ENCODE measurements at regions not wholly inside any gene's neighbourhood (a gene's known extent, or its start where the extent isn't known, plus 50 kb on each side); places are given as distances from the start of the nearest gene placed in this dataset.

- ATAC-seq (ENCODE audit: low read depth) (no peak), DNase-seq (ENCODE audit: low spot score) (no peak)
- TF ChIP-seq CTCF (IDR thresholded peaks at IDR 0.05; ENCODE audit: poor library complexity, severe bottlenecking), result no peak
- no peaks in the 10 kb centered on the region for H3K27me3 ChIP-seq (ENCODE audit: insufficient read depth, poor library complexity, severe bottlenecking)
- H3K9me3 ChIP-seq (ENCODE audit: severe bottlenecking), result peaks cover 2% of the 10 kb centered on the region
- no peak overlapping the region for H3K27ac ChIP-seq (ENCODE audit: poor library complexity, severe bottlenecking)
- no peak overlapping the region for H3K4me3 ChIP-seq (ENCODE audit: severe bottlenecking)
- no peaks in the 10 kb centered on the region for H3K36me3 ChIP-seq (ENCODE audit: low read depth)
- H3K4me1 ChIP-seq (ENCODE audit: insufficient read depth, poor library complexity, severe bottlenecking), result no peaks in the 10 kb centered on the region
Measured at GRCh38 chr2:2484301-2484700, 153.2 kb upstream of the MYT1L start.

- DNase-seq (ENCODE audit: low spot score), result no peak
- ATAC-seq (ENCODE audit: low read depth), result no peak
- no peaks in the 10 kb centered on the region for H3K27me3 ChIP-seq (ENCODE audit: insufficient read depth, poor library complexity, severe bottlenecking)
- H3K36me3 ChIP-seq (ENCODE audit: low read depth), result no peaks in the 10 kb centered on the region
- TF ChIP-seq CTCF (IDR thresholded peaks at IDR 0.05; ENCODE audit: poor library complexity, severe bottlenecking), result no peak
- H3K9me3 ChIP-seq (ENCODE audit: severe bottlenecking), result no peaks in the 10 kb centered on the region
- no peak overlapping the region for H3K27ac ChIP-seq (ENCODE audit: poor library complexity, severe bottlenecking)
- no peaks in the 10 kb centered on the region for H3K4me1 ChIP-seq (ENCODE audit: insufficient read depth, poor library complexity, severe bottlenecking)
- H3K4me3 ChIP-seq (ENCODE audit: severe bottlenecking), result no peak overlapping the region
Measured at GRCh38 chr2:2482851-2483250, 151.8 kb upstream of the MYT1L start.

GRCh38 chr2:2472881-2473280 is 141.8 kb upstream of the MYT1L start:
- Histone ChIP-seq H3K4me1 (ENCODE audit: insufficient read depth, poor library complexity, severe bottlenecking) (no peaks in the 10 kb centered on the region), H3K27me3 (ENCODE audit: insufficient read depth, poor library complexity, severe bottlenecking) (no peaks in the 10 kb centered on the region), H3K9me3 (ENCODE audit: severe bottlenecking) (no peaks in the 10 kb centered on the region), H3K27ac (ENCODE audit: poor library complexity, severe bottlenecking) (no peak overlapping the region), H3K4me3 (ENCODE audit: severe bottlenecking) (no peak overlapping the region), H3K36me3 (ENCODE audit: low read depth) (no peaks in the 10 kb centered on the region)
- DNase-seq (ENCODE audit: low spot score) (no peak), ATAC-seq (ENCODE audit: low read depth) (no peak)
- TF ChIP-seq CTCF (IDR thresholded peaks at IDR 0.05; ENCODE audit: poor library complexity, severe bottlenecking), result no peak

- Histone ChIP-seq H3K27me3 (ENCODE audit: insufficient read depth, poor library complexity, severe bottlenecking) (no peaks in the 10 kb centered on the region), H3K4me3 (ENCODE audit: severe bottlenecking) (no peak overlapping the region), H3K9me3 (ENCODE audit: severe bottlenecking) (no peaks in the 10 kb centered on the region), H3K27ac (ENCODE audit: poor library complexity, severe bottlenecking) (no peak overlapping the region), H3K36me3 (ENCODE audit: low read depth) (no peaks in the 10 kb centered on the region), H3K4me1 (ENCODE audit: insufficient read depth, poor library complexity, severe bottlenecking) (no peaks in the 10 kb centered on the region)
- TF ChIP-seq CTCF (IDR thresholded peaks at IDR 0.05; ENCODE audit: poor library complexity, severe bottlenecking), result no peak
- no peak for ATAC-seq (ENCODE audit: low read depth)
- no peak for DNase-seq (ENCODE audit: low spot score)
Measured at GRCh38 chr2:2472044-2472443, 141.0 kb upstream of the MYT1L start.

GRCh38 chr2:2466534-2466933 is 135.5 kb upstream of the MYT1L start:
- Histone ChIP-seq H3K4me1 (ENCODE audit: insufficient read depth, poor library complexity, severe bottlenecking) (no peaks in the 10 kb centered on the region), H3K4me3 (ENCODE audit: severe bottlenecking) (no peak overlapping the region), H3K36me3 (ENCODE audit: low read depth) (no peaks in the 10 kb centered on the region), H3K27me3 (ENCODE audit: insufficient read depth, poor library complexity, severe bottlenecking) (no peaks in the 10 kb centered on the region), H3K27ac (ENCODE audit: poor library complexity, severe bottlenecking) (no peak overlapping the region), H3K9me3 (ENCODE audit: severe bottlenecking) (no peaks in the 10 kb centered on the region)
- TF ChIP-seq CTCF (IDR thresholded peaks at IDR 0.05; ENCODE audit: poor library complexity, severe bottlenecking), result no peak
- ATAC-seq (ENCODE audit: low read depth) (no peak), DNase-seq (ENCODE audit: low spot score) (no peak)

Measured in RWPE2 (cell line).